Neural cell (in vitro differentiated cells): ENCODE measurements at regions not wholly inside any gene's neighbourhood (a gene's known extent, or its start where the extent isn't known, plus 50 kb on each side); places are given as distances from the start of the nearest gene placed in this dataset.
A peak's percentile ranks its signal among the peaks of the same experiment; 100 is the strongest.

Source experiments
- H2AFZ ChIP-seq: fragments of 200-600, 300-800 bp; sonication (generic), shearing (Covaris generic); 2 replicates; pipeline ENCODE4 v1.6.0; 2014; ENCODE audit warnings: low read depth, mild to moderate bottlenecking, antibody characterized with exemption, low read length, moderate library complexity
- H3F3A ChIP-seq: fragments of 200-600 bp; shearing (Covaris generic); 2 replicates; pipeline ENCODE4 v1.6.1; 2016; ENCODE audit warnings: mild to moderate bottlenecking, moderate library complexity, mixed read lengths, antibody characterized with exemption, low read length; ENCODE audit not compliant: insufficient read depth, poor library complexity, severe bottlenecking
- H3K27ac ChIP-seq: fragments of 200-600, 300-800 bp; sonication (generic), shearing (Covaris generic); 2 replicates; pipeline ENCODE4 v1.5.1; 2014; ENCODE audit warnings: mild to moderate bottlenecking, low read length, moderate library complexity
- H3K27me3 ChIP-seq: fragments of 300-800, 200-600 bp; sonication (generic), shearing (Covaris generic); 2 replicates; pipeline ENCODE4 v1.6.0; 2014; ENCODE audit warnings: mild to moderate bottlenecking, low read depth, low read length, moderate library complexity; ENCODE audit not compliant: insufficient read depth
- H3K36me3 ChIP-seq: fragments of 300-800, 200-600 bp; sonication (generic), shearing (Covaris generic); 2 replicates; pipeline ENCODE4 v1.5.1; 2014; ENCODE audit warnings: mild to moderate bottlenecking, antibody characterized with exemption, low read length, moderate library complexity; ENCODE audit not compliant: insufficient read depth
- H3K4me2 ChIP-seq: fragments of 300-800, 200-600 bp; sonication (generic), shearing (Covaris generic); 2 replicates; pipeline ENCODE4 v1.6.0; 2014; ENCODE audit warnings: mild to moderate bottlenecking, low read length
- H3K4me3 ChIP-seq: fragments of 300-800, 200-600 bp; sonication (generic), shearing (Covaris generic); 2 replicates; pipeline ENCODE4 v1.5.1; 2014; ENCODE audit warnings: mild to moderate bottlenecking, low read length, moderate library complexity
- H3K79me2 ChIP-seq: fragments of 200-600 bp; shearing (Covaris generic); replicated peaks from 2 replicates; pipeline ENCODE4 v1.6.0; 2014; ENCODE audit warnings: mild to moderate bottlenecking, low read length, moderate library complexity; ENCODE audit not compliant: insufficient read depth
- H3K9ac ChIP-seq: fragments of 300-800, 200-600 bp; sonication (generic), shearing (Covaris generic); 2 replicates; pipeline ENCODE4 v1.6.1; 2016; ENCODE audit warnings: mild to moderate bottlenecking, low read length, mixed read lengths
- H3K9me2 ChIP-seq: fragments of 200-600 bp; shearing (Covaris generic); 2 replicates; pipeline ENCODE4 v1.6.1; 2016; ENCODE audit warnings: mild to moderate bottlenecking, low read length, mixed read lengths; ENCODE audit not compliant: insufficient read depth
- H3K9me3 ChIP-seq: fragments of 200-600, 300-800 bp; sonication (generic), shearing (Covaris generic); 2 replicates; pipeline ENCODE4 v1.6.1; 2016; ENCODE audit warnings: mild to moderate bottlenecking, mixed run types, low read length, moderate library complexity, mixed read lengths
- H4K20me1 ChIP-seq: fragments of 200-600 bp; shearing (Covaris generic); 2 replicates; pipeline ENCODE4 v1.6.1; 2016; ENCODE audit warnings: mild to moderate bottlenecking, mixed run types; ENCODE audit not compliant: insufficient read depth
- CTCF ChIP-seq: fragments of 450-650 bp; IDR thresholded peaks from 2 replicates; pipeline ENCODE4 v1.5.1; 2014; ENCODE audit warnings: antibody characterized with exemption, mild to moderate bottlenecking, moderate library complexity; ENCODE audit not compliant: poor library complexity, severe bottlenecking
- EP300 ChIP-seq: fragments of 450-650 bp; conservative IDR thresholded peaks from 2 replicates; pipeline ENCODE4 v1.6.1; 2014; ENCODE audit warnings: antibody characterized with exemption, mild to moderate bottlenecking, moderate library complexity; ENCODE audit not compliant: poor library complexity, severe bottlenecking
- EZH2 ChIP-seq: fragments of 200-600, 300-800 bp; shearing (Covaris generic), sonication (generic); IDR thresholded peaks from 2 replicates; pipeline ENCODE4 v1.6.1; 2014; ENCODE audit warnings: antibody characterized with exemption, low read length, borderline replicate concordance, mild to moderate bottlenecking; ENCODE audit not compliant: insufficient read depth, poor library complexity, severe bottlenecking
- MXI1 ChIP-seq: fragments of 450-650 bp; conservative IDR thresholded peaks from 2 replicates; pipeline ENCODE4 v1.6.1; 2014; ENCODE audit warnings: antibody characterized with exemption, mild to moderate bottlenecking; ENCODE audit not compliant: poor library complexity, severe bottlenecking
- POLR2AphosphoS5 ChIP-seq: IDR thresholded peaks from 2 replicates; pipeline ENCODE4 v1.6.1; 2012
- RAD21 ChIP-seq: fragments of 450-650 bp; conservative IDR thresholded peaks from 2 replicates; pipeline ENCODE4 v1.6.1; 2014; ENCODE audit warnings: antibody characterized with exemption, mild to moderate bottlenecking, moderate library complexity
- REST ChIP-seq: IDR thresholded peaks from 2 replicates; pipeline ENCODE4 v1.6.1; 2012; ENCODE audit warnings: borderline replicate concordance
- SMC3 ChIP-seq: fragments of 450-650 bp; conservative IDR thresholded peaks from 2 replicates; pipeline ENCODE4 v1.6.1; 2014; ENCODE audit warnings: antibody characterized with exemption, mild to moderate bottlenecking, moderate library complexity; ENCODE audit not compliant: poor library complexity
- TAF1 ChIP-seq: IDR thresholded peaks from 2 replicates; pipeline ENCODE4 v1.6.1; 2012; ENCODE audit warnings: low read depth

GRCh38 chr18:54752185-54752584 is 76.1 kb upstream of the RAB27B start:
- no peaks in the 10 kb centered on the region for H3K9me2 ChIP-seq
- no peaks in the 10 kb centered on the region for H3K36me3 ChIP-seq
- H3F3A ChIP-seq, result no peaks in the 10 kb centered on the region
- H3K9me3 ChIP-seq, result no peaks in the 10 kb centered on the region
- no peak overlapping the region for H3K9ac ChIP-seq
- no peak overlapping the region for H3K4me3 ChIP-seq
- H3K79me2 ChIP-seq, result no peaks in the 10 kb centered on the region
- TF ChIP-seq EZH2, result no peak
- TF ChIP-seq RAD21, result no peak
- H3K27me3 ChIP-seq, result no peaks in the 10 kb centered on the region
- no peaks in the 10 kb centered on the region for H4K20me1 ChIP-seq
- H2AFZ ChIP-seq, result no peak overlapping the region
- H3K27ac ChIP-seq, result no peak overlapping the region
- H3K4me2 ChIP-seq, result no peak overlapping the region

GRCh38 chr18:54755456-54755855 is 72.8 kb upstream of the RAB27B start:
- Histone ChIP-seq H3K9ac (no peak overlapping the region), H3K27me3 (no peaks in the 10 kb centered on the region), H3K9me2 (no peaks in the 10 kb centered on the region), H3K79me2 (no peaks in the 10 kb centered on the region), H3F3A (no peaks in the 10 kb centered on the region), H3K9me3 (no peaks in the 10 kb centered on the region), H3K4me3 (no peak overlapping the region), H3K4me2 (no peak overlapping the region), H3K36me3 (no peaks in the 10 kb centered on the region), H3K27ac (no peak overlapping the region), H2AFZ (no peak overlapping the region), H4K20me1 (no peaks in the 10 kb centered on the region)
- TF ChIP-seq RAD21, result no peak
- no peak for TF ChIP-seq CTCF
- TF ChIP-seq EP300, result no peak
- no peak for TF ChIP-seq REST
- TF ChIP-seq SMC3, result no peak
- no peak for TF ChIP-seq EZH2
- no peak for TF ChIP-seq POLR2AphosphoS5
- no peak for TF ChIP-seq MXI1
- no peak for TF ChIP-seq TAF1

- no peaks in the 10 kb centered on the region for H4K20me1 ChIP-seq
- H3K9ac ChIP-seq, result no peak overlapping the region
- no peaks in the 10 kb centered on the region for H3F3A ChIP-seq
- H3K79me2 ChIP-seq, result no peaks in the 10 kb centered on the region
- H3K36me3 ChIP-seq, result no peaks in the 10 kb centered on the region
- no peaks in the 10 kb centered on the region for H3K9me2 ChIP-seq
- TF ChIP-seq POLR2AphosphoS5 (peak; percentile 23), CTCF (no peak)
- H3K27ac ChIP-seq, result peak overlapping the region; percentile 62
- H3K27me3 ChIP-seq, result no peaks in the 10 kb centered on the region
- no peaks in the 10 kb centered on the region for H3K9me3 ChIP-seq
- peak overlapping the region; percentile 46 for H3K4me2 ChIP-seq
- peak overlapping the region; percentile 33 for H3K4me3 ChIP-seq
- H2AFZ ChIP-seq, result no peak overlapping the region
These were observed 65.9 kb upstream of the RAB27B start for GRCh38 chr18:54762386-54762785.
